GM23338 (cell line): ENCODE measurements at regions not wholly inside any gene's neighbourhood (a gene's known extent, or its start where the extent isn't known, plus 50 kb on each side); places are given as distances from the start of the nearest gene placed in this dataset.

Experiments
- CTCF ChIP-seq, 2 experiments: fragments of 200-600 bp in 1 of 2; sonication (generic) in 1 of 2; conservative IDR thresholded peaks; 2 replicates each; pipeline versions ENCODE4 v1.5.1 to v1.6.1; 2016 to 2017; ENCODE audit warnings: antibody characterized with exemption in 2 of 2, low read depth in 2 of 2, mild to moderate bottlenecking in 2 of 2, moderate library complexity in 1 of 2
- EZH2 ChIP-seq: fragments of 200-600 bp; sonication (generic); IDR thresholded peaks from one replicate; pipeline ENCODE4 v1.8.0; 2017; ENCODE audit warnings: antibody characterized with exemption, mild to moderate bottlenecking, low read depth; ENCODE audit not compliant: unreplicated experiment
- POLR2AphosphoS5 ChIP-seq: IDR thresholded peaks from 2 replicates; pipeline ENCODE4 v1.6.1; 2016; ENCODE audit warnings: antibody characterized with exemption, low read depth

- no peak for TF ChIP-seq POLR2AphosphoS5
- TF ChIP-seq CTCF (conservative IDR thresholded peaks at IDR 0.05; ENCODE audit: low read depth in 2 of 2), result no peak
- TF ChIP-seq EZH2, result no peak
Observed at GRCh38 chr10:4344492-4344994, 481.5 kb upstream of the AKR1E2 start.
